Uterus (tissue), 2 donors: ENCODE measurements at regions not wholly inside any gene's neighbourhood (a gene's known extent, or its start where the extent isn't known, plus 50 kb on each side); places are given as distances from the start of the nearest gene placed in this dataset.

Experiments used
- POLR2A ChIP-seq, 2 donors: fragments of 450-650 bp; IDR thresholded peaks; one replicate each; pipeline ENCODE4 v1.6.1; 2016; ENCODE audit warnings: antibody characterized with exemption in 2 of 2, mild to moderate bottlenecking in 1 of 2, moderate library complexity in 1 of 2
- TF ChIP-seq, protein P1 (sequence below), 4 experiments: fragments of 200-600 bp in 2 of 4; fragments of 450-650 bp in 2 of 4; sonication (generic) in 2 of 4; IDR thresholded peaks; one replicate each; pipeline ENCODE4 v1.5.1; 2016 to 2019; ENCODE audit warnings: antibody characterized with exemption in 4 of 4, mild to moderate bottlenecking in 2 of 4, moderate library complexity in 1 of 4

DNA sequence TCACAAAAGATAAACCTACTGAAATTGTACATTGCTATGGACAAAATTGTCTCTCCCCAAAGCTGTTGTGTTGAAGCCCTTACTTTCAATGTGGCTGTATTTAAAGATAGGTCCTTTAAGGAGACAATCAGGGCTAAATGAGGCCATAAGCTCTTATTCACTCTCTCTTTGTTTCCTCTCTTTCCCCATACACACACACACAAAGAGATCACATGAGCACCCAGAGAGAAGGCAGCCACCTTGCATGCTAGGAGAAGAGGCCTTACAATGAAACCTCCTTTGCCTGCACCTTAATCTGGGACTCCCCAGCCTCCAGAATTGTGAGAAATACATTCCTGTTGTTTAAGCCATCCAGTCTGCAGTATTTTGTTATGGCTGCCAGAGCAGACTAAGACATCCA is 1295.6 kb upstream of the CDH6 start:
- TF ChIP-seq, protein P1, sequence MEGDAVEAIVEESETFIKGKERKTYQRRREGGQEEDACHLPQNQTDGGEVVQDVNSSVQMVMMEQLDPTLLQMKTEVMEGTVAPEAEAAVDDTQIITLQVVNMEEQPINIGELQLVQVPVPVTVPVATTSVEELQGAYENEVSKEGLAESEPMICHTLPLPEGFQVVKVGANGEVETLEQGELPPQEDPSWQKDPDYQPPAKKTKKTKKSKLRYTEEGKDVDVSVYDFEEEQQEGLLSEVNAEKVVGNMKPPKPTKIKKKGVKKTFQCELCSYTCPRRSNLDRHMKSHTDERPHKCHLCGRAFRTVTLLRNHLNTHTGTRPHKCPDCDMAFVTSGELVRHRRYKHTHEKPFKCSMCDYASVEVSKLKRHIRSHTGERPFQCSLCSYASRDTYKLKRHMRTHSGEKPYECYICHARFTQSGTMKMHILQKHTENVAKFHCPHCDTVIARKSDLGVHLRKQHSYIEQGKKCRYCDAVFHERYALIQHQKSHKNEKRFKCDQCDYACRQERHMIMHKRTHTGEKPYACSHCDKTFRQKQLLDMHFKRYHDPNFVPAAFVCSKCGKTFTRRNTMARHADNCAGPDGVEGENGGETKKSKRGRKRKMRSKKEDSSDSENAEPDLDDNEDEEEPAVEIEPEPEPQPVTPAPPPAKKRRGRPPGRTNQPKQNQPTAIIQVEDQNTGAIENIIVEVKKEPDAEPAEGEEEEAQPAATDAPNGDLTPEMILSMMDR (IDR thresholded peaks at IDR 0.05): no peak
- no peak for TF ChIP-seq POLR2A (IDR thresholded peaks at IDR 0.05)
